Natural killer cell (primary cell): ENCODE measurements at regions not wholly inside any gene's neighbourhood (a gene's known extent, or its start where the extent isn't known, plus 50 kb on each side); places are given as distances from the start of the nearest gene placed in this dataset.
"Not testable (repeated sequence)": the region's sequence is repeated elsewhere in the genome, so short reads cannot be mapped to it uniquely, and the experiment has no call there.

Source experiments
- ATAC-seq, 3 donors: fragments of 150-1000 bp in 2 of 3; fragments of 200-7000 bp in 1 of 3; cut with Tn5 transposase; 1 replicate in 1 of 3; 2 replicates in 2 of 3; pipeline ENCODE4 v1.10.0; 2021; ENCODE audit warnings: mild to moderate bottlenecking in 2 of 3, moderate library complexity in 2 of 3
- DNase-seq, 2 donors: peaks; one replicate each; pipeline versions ENCODE4 v3.0.0 to v3.0.0-alpha.2; 2013 to 2021; ENCODE audit warnings: mixed read lengths in 1 of 2
- H3K27ac ChIP-seq: one replicate; pipeline ENCODE4 v1.5.1; 2013; ENCODE audit warnings: mild to moderate bottlenecking, low read length
- H3K27me3 ChIP-seq: one replicate; pipeline ENCODE4 v1.6.1; 2013; ENCODE audit warnings: low read length; ENCODE audit not compliant: control insufficient read depth, insufficient read depth
- H3K36me3 ChIP-seq: one replicate; pipeline ENCODE4 v1.6.1; 2013; ENCODE audit warnings: low read length; ENCODE audit not compliant: control insufficient read depth, insufficient read depth
- H3K4me1 ChIP-seq: one replicate; pipeline ENCODE4 v1.6.1; 2013; ENCODE audit warnings: low read length; ENCODE audit not compliant: control insufficient read depth, insufficient read depth
- H3K4me3 ChIP-seq: one replicate; pipeline ENCODE4 v1.5.1; 2013; ENCODE audit warnings: low read length
- H3K9me3 ChIP-seq: one replicate; pipeline ENCODE4 v1.6.1; 2013; ENCODE audit warnings: low read length; ENCODE audit not compliant: control insufficient read depth, insufficient read depth
- H3K27ac Mint-ChIP-seq, 2 donors: one replicate each; pipeline ENCODE4 v1.8.0; 2022; ENCODE audit warnings: mild to moderate bottlenecking in 2 of 2, mixed read lengths in 2 of 2, moderate library complexity in 1 of 2
- H3K27me3 Mint-ChIP-seq, 2 donors: one replicate each; pipeline ENCODE4 v1.8.0; 2022; ENCODE audit warnings: low read depth in 2 of 2, mixed read lengths in 2 of 2
- H3K36me3 Mint-ChIP-seq: one replicate; pipeline ENCODE4 v1.8.0; 2022; ENCODE audit warnings: mixed read lengths
- H3K4me1 Mint-ChIP-seq, 2 donors: one replicate each; pipeline ENCODE4 v1.8.0; 2022; ENCODE audit warnings: mixed read lengths in 2 of 2
- H3K4me3 Mint-ChIP-seq: one replicate; pipeline ENCODE4 v1.8.0; 2022; ENCODE audit warnings: mild to moderate bottlenecking, moderate library complexity, mixed read lengths
- H3K9me3 Mint-ChIP-seq, 2 donors: one replicate each; pipeline ENCODE4 v1.8.0; 2022; ENCODE audit warnings: mixed read lengths in 2 of 2
- WGBS: methylation state at CpG from one replicate; pipeline ENCODE4 v1.1.7; 2013; ENCODE audit warnings: missing lambda C conversion rate; ENCODE audit not compliant: insufficient coverage; 5-methylcytosine and 5-hydroxymethylcytosine counted together
- intact Hi-C: fragments of 100-400 bp; cut with micrococcal nuclease; formaldehyde crosslinking; loops from one replicate; pipeline ENCODE4 v1.14.2; 2022
- TF ChIP-seq, protein P1 (sequence below): fragments of 200-600 bp; IDR thresholded peaks from one replicate; pipeline ENCODE4 v1.8.0; 2022; ENCODE audit warnings: antibody characterized with exemption

DNA sequence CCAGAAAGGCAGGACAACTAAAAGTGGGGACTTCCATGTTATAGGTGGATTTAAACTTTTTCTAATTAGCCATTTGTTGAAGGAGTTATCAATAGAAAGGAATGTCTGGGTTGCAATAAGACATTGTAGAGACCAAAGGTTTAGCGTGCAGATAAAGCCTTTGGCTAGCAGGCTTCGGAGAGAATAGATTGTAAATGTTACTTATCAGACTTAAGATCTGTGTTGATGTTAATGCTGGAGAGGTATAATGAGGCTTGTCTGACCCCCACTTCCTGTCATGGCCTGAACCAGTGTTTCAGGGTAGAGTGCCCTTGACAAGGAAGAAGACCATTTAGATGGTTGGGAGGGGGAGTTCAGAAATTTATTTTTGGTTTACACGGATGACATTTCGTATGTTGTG lies 67.1 kb upstream of the SPIN4 start:
- Mint-ChIP-seq H3K4me3 (no peak overlapping the region), H3K4me1 (no peaks in the 10 kb centered on the region), H3K9me3 (peaks cover 0 to 5% of the 10 kb centered on the region in 2 donors), H3K36me3 (no peaks in the 10 kb centered on the region), H3K27me3 (no peaks in the 10 kb centered on the region), H3K27ac (no peak overlapping the region)
- no peaks in the 10 kb centered on the region for H3K36me3 ChIP-seq
- no peaks in the 10 kb centered on the region for H3K9me3 ChIP-seq
- DNase-seq (no peak), ATAC-seq (no peak)
- H3K27ac ChIP-seq: no peak overlapping the region
- intact Hi-C loops: no loop called here
- TF ChIP-seq, protein P1, sequence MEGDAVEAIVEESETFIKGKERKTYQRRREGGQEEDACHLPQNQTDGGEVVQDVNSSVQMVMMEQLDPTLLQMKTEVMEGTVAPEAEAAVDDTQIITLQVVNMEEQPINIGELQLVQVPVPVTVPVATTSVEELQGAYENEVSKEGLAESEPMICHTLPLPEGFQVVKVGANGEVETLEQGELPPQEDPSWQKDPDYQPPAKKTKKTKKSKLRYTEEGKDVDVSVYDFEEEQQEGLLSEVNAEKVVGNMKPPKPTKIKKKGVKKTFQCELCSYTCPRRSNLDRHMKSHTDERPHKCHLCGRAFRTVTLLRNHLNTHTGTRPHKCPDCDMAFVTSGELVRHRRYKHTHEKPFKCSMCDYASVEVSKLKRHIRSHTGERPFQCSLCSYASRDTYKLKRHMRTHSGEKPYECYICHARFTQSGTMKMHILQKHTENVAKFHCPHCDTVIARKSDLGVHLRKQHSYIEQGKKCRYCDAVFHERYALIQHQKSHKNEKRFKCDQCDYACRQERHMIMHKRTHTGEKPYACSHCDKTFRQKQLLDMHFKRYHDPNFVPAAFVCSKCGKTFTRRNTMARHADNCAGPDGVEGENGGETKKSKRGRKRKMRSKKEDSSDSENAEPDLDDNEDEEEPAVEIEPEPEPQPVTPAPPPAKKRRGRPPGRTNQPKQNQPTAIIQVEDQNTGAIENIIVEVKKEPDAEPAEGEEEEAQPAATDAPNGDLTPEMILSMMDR: no peak
- no peak overlapping the region for H3K4me3 ChIP-seq
- no peaks in the 10 kb centered on the region for H3K4me1 ChIP-seq
- H3K27me3 ChIP-seq: no peaks in the 10 kb centered on the region
- 96% methylated on average over 4 of the region's 4 CpGs for WGBS

DNA sequence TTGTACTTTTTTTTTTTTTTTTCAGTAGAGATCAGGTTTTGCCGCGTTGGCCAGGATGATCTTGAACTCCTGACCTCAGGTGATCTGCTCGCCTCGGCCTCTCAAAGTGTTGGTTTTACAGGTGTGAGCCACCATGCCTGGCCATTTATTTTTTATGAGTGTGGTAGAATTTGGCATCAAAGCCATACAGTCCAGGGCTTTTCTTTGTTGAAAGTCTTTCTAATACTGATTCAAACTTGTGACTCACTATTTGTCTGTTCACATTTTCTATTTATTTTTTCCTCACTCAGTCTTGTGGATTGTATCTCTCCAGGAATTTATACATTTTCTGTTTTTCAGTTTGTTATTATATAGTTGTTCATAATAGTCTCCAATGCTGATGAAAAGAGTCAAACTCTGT lies 66.5 kb upstream of the SPIN4 start:
- no peaks in the 10 kb centered on the region for H3K4me1 Mint-ChIP-seq

DNA sequence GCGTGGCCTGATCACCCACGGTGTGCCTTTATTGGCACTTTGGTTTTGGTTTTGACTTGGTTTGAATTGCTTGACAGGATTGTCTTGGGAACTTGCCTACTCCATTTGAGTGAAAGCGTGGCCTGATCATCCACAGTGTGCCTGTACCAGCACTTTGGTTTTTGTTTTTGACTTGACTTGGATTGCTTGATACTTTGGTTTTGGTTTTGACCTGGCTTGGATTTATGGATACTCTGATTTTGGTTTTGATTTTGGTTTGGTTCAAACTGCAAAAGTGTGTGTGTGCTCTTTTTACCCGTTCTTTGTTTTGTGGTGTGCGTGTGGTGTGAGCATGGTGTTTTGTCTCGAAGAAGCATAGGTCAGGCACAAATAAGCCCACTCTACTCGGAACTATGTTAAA lies 58.8 kb upstream of the SPIN4 start:
- H3K36me3 Mint-ChIP-seq, H3K27ac Mint-ChIP-seq, intact Hi-C loops, H3K4me3 ChIP-seq, H3K9me3 Mint-ChIP-seq, H3K4me1 ChIP-seq, H3K4me3 Mint-ChIP-seq, H3K36me3 ChIP-seq, ATAC-seq, H3K27ac ChIP-seq, H3K27me3 Mint-ChIP-seq, H3K27me3 ChIP-seq, H3K4me1 Mint-ChIP-seq, DNase-seq, H3K9me3 ChIP-seq: not testable (repeated sequence)
- WGBS: 85% methylated on average over 3 of the region's 7 CpGs

More for the DNA sequence above, 66.5 kb upstream of the SPIN4 start:
- TF ChIP-seq, protein P1: no peak
- Mint-ChIP-seq H3K4me3 (no peak overlapping the region), H3K27me3 (no peaks in the 10 kb centered on the region), H3K27ac (no peak overlapping the region), H3K9me3 (peaks cover 0 to 5% of the 10 kb centered on the region in 2 donors), H3K36me3 (no peaks in the 10 kb centered on the region)
- ATAC-seq (no peak), DNase-seq (no peak)
- no peaks in the 10 kb centered on the region for H3K36me3 ChIP-seq
- H3K9me3 ChIP-seq: no peaks in the 10 kb centered on the region
- H3K4me1 ChIP-seq: no peaks in the 10 kb centered on the region
- intact Hi-C loops: no loop called here
- H3K27me3 ChIP-seq: no peaks in the 10 kb centered on the region
- no peak overlapping the region for H3K4me3 ChIP-seq
- no peak overlapping the region for H3K27ac ChIP-seq
- WGBS: 93% methylated on average over 3 of the region's 4 CpGs

DNA sequence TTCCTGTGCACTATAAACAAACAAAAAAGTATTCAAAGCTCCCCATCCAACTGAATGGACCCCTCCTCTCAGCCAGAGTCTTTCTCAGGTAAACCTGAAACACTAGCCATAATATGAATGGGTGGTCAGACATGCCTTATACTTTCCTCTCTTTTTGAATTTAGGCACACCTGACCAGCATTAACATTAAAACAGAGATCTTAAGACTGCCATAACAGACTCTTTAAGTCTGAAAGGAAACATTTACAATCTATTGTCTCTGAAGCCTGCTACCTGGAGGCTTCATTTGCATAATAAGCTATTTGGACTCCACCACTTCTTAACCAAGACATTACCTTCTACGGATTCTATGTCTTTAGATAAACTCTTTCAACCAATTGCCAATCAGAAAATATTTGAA lies 56.9 kb upstream of the SPIN4 start:
- no peak for DNase-seq
- no peak overlapping the region for H3K27ac Mint-ChIP-seq
- H3K27ac ChIP-seq: no peak overlapping the region
- no peaks in the 10 kb centered on the region for H3K9me3 ChIP-seq
- no peak for ATAC-seq
- peaks cover 0 to 3% of the 10 kb centered on the region in 2 donors for H3K9me3 Mint-ChIP-seq
- no peak overlapping the region for H3K4me3 Mint-ChIP-seq
- H3K27me3 ChIP-seq: no peaks in the 10 kb centered on the region
- 82% methylated on average over 1 of the region's 1 CpG for WGBS
- H3K4me1 Mint-ChIP-seq: peaks cover 0 to 5% of the 10 kb centered on the region in 2 donors
- no peaks in the 10 kb centered on the region for H3K36me3 ChIP-seq
- TF ChIP-seq, protein P1: no peak
- H3K4me3 ChIP-seq: no peak overlapping the region
- no peaks in the 10 kb centered on the region for H3K27me3 Mint-ChIP-seq
- no peaks in the 10 kb centered on the region for H3K36me3 Mint-ChIP-seq
- H3K4me1 ChIP-seq: no peaks in the 10 kb centered on the region
- intact Hi-C loops: no loop called here
